ENCODE measurements at regions not wholly inside any gene's neighbourhood (a gene's known extent, or its start where the extent isn't known, plus 50 kb on each side); places are given as distances from the start of the nearest gene placed in this dataset.

- Mint-ChIP-seq H3K4me1 (no peaks in the 10 kb centered on the region), H3K27ac (no peak overlapping the region), H3K4me3 (no peak overlapping the region)
Measured at GRCh38 chr7:136605532-136606329, 262.7 kb upstream of the CHRM2 start.

GRCh38 chr7:136601772-136602171, 266.7 kb upstream of the CHRM2 start:
- H3K36me3 Mint-ChIP-seq (ENCODE audit: low read depth), result no peaks in the 10 kb centered on the region
- TF ChIP-seq, protein P1, sequence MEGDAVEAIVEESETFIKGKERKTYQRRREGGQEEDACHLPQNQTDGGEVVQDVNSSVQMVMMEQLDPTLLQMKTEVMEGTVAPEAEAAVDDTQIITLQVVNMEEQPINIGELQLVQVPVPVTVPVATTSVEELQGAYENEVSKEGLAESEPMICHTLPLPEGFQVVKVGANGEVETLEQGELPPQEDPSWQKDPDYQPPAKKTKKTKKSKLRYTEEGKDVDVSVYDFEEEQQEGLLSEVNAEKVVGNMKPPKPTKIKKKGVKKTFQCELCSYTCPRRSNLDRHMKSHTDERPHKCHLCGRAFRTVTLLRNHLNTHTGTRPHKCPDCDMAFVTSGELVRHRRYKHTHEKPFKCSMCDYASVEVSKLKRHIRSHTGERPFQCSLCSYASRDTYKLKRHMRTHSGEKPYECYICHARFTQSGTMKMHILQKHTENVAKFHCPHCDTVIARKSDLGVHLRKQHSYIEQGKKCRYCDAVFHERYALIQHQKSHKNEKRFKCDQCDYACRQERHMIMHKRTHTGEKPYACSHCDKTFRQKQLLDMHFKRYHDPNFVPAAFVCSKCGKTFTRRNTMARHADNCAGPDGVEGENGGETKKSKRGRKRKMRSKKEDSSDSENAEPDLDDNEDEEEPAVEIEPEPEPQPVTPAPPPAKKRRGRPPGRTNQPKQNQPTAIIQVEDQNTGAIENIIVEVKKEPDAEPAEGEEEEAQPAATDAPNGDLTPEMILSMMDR (IDR thresholded peaks at IDR 0.05), result no peak
- H3K27me3 Mint-ChIP-seq (ENCODE audit: low read depth, poor library complexity), result no peaks in the 10 kb centered on the region
- no peak overlapping the region for H3K4me3 Mint-ChIP-seq
- no peaks in the 10 kb centered on the region for H3K9me3 Mint-ChIP-seq
- H3K4me1 Mint-ChIP-seq, result no peaks in the 10 kb centered on the region
- H3K27ac Mint-ChIP-seq, result no peak overlapping the region
- DNase-seq, result no peak

More at GRCh38 chr7:136605532-136606329, 262.7 kb upstream of the CHRM2 start:
- no peak for DNase-seq
- Mint-ChIP-seq H3K36me3 (ENCODE audit: low read depth) (no peaks in the 10 kb centered on the region), H3K27me3 (ENCODE audit: low read depth, poor library complexity) (no peaks in the 10 kb centered on the region), H3K9me3 (peaks cover 7% of the 10 kb centered on the region)
- TF ChIP-seq, protein P1 (IDR thresholded peaks at IDR 0.05), result no peak

DNA sequence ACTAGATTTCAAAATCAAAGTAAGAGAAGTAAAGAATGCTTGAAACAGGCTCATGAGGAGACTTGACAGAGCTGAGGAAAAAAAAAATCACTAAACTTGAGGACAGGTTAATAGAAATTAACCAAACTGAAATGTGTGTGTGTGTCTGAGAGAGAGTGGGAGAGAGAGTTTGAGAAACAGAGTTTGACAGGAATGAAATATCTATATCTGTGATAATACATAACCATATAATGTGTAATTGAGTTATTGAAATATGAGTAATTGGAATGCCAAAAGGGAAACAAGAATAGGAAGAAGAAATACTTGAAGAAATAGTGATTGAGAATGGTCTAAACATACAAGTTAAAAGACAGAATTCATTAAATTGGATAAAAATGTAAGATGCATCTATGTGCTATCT, 268.0 kb upstream of the CHRM2 start:
- DNase-seq, result no peak
- TF ChIP-seq, protein P1 (IDR thresholded peaks at IDR 0.05), result no peak
- H3K27me3 Mint-ChIP-seq (ENCODE audit: low read depth, poor library complexity), result no peaks in the 10 kb centered on the region
- no peaks in the 10 kb centered on the region for H3K4me1 Mint-ChIP-seq
- H3K36me3 Mint-ChIP-seq (ENCODE audit: low read depth), result no peaks in the 10 kb centered on the region
- no peak overlapping the region for H3K4me3 Mint-ChIP-seq
- H3K9me3 Mint-ChIP-seq, result no peaks in the 10 kb centered on the region
- H3K27ac Mint-ChIP-seq, result no peak overlapping the region

GRCh38 chr7:136594739-136595144, 273.7 kb upstream of the CHRM2 start:
- no peak overlapping the region for H3K27ac Mint-ChIP-seq
- H3K27me3 Mint-ChIP-seq (ENCODE audit: low read depth, poor library complexity), result no peaks in the 10 kb centered on the region
- no peak for DNase-seq

DNA sequence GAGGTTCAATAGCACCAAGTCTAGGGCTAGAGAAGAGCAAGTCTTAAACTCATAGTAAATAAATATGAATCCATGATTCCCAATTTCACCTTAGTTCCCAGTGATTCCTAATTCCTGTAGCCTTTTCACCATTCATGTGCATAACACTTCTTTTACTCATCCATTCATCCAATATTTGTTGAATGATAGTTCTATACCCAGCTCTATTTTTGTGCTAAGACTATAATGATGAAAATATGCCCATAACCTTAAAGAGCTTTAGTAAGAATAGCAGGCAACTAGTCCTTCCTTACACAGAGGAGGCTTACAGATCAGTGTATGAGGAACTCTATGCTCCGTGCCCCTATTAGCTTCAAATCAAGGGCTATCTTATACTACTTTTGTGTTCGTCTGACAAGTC, 280.2 kb upstream of the CHRM2 start:
- Mint-ChIP-seq H3K36me3 (ENCODE audit: low read depth) (no peaks in the 10 kb centered on the region), H3K27me3 (ENCODE audit: low read depth, poor library complexity) (no peaks in the 10 kb centered on the region), H3K9me3 (no peaks in the 10 kb centered on the region), H3K27ac (no peak overlapping the region), H3K4me1 (no peaks in the 10 kb centered on the region), H3K4me3 (no peak overlapping the region)
- DNase-seq, result no peak
- TF ChIP-seq, protein P1 (IDR thresholded peaks at IDR 0.05), result no peak

More at GRCh38 chr7:136594739-136595144, 273.7 kb upstream of the CHRM2 start:
- Mint-ChIP-seq H3K9me3 (no peaks in the 10 kb centered on the region), H3K36me3 (ENCODE audit: low read depth) (no peaks in the 10 kb centered on the region), H3K4me3 (no peak overlapping the region), H3K4me1 (no peaks in the 10 kb centered on the region)
- TF ChIP-seq, protein P1 (IDR thresholded peaks at IDR 0.05), result no peak
